Right ventricle myocardium inferior (tissue), 1 donor: ENCODE measurements at regions not wholly inside any gene's neighbourhood (a gene's known extent, or its start where the extent isn't known, plus 50 kb on each side); places are given as distances from the start of the nearest gene placed in this dataset.
"Not testable (repeated sequence)": the region's sequence is repeated elsewhere in the genome, so short reads cannot be mapped to it uniquely, and the experiment has no call there.

Source experiments
- ATAC-seq: fragments of 200-7000 bp; cut with Tn5 transposase; one replicate; pipeline ENCODE4 v1.9.1; 2020; ENCODE audit warnings: mild to moderate bottlenecking, moderate library complexity
- DNase-seq: peaks from one replicate; pipeline ENCODE4 v3.0.0; 2021; ENCODE audit errors: missing footprints
- intact Hi-C: fragments of 100-400 bp; cut with DNase I; formaldehyde crosslinking; loops from one replicate; pipeline ENCODE4 v1.11.0; 2022
- donor health status: DM: no; HTN: yes; CAD: no; lungs with severe emphysema.

- intact Hi-C loops: no loop called here
Observed at GRCh38 chr15:26070095-26070532, 207.0 kb upstream of the ATP10A start.

GRCh38 chr15:26069231-26069641, 206.1 kb upstream of the ATP10A start:
- DNase-seq (no peak), ATAC-seq (no peak)
- intact Hi-C loops: no loop called here

More at GRCh38 chr15:26070095-26070532, 207.0 kb upstream of the ATP10A start:
- ATAC-seq: no peak
- DNase-seq: no peak

GRCh38 chr15:26066896-26067295, 203.8 kb upstream of the ATP10A start:
- ATAC-seq: no peak
- intact Hi-C loops: no loop called here
- no peak for DNase-seq

GRCh38 chr15:26065723-26066122, 202.6 kb upstream of the ATP10A start:
- ATAC-seq: no peak
- DNase-seq: no peak
- intact Hi-C loops: no loop called here

GRCh38 chr15:26061248-26061647, 198.1 kb upstream of the ATP10A start:
- ATAC-seq (no peak), DNase-seq (no peak)
- intact Hi-C loops: no loop called here

GRCh38 chr15:26056766-26057165, 193.6 kb upstream of the ATP10A start:
- intact Hi-C loops, ATAC-seq, DNase-seq: not testable (repeated sequence)

DNA sequence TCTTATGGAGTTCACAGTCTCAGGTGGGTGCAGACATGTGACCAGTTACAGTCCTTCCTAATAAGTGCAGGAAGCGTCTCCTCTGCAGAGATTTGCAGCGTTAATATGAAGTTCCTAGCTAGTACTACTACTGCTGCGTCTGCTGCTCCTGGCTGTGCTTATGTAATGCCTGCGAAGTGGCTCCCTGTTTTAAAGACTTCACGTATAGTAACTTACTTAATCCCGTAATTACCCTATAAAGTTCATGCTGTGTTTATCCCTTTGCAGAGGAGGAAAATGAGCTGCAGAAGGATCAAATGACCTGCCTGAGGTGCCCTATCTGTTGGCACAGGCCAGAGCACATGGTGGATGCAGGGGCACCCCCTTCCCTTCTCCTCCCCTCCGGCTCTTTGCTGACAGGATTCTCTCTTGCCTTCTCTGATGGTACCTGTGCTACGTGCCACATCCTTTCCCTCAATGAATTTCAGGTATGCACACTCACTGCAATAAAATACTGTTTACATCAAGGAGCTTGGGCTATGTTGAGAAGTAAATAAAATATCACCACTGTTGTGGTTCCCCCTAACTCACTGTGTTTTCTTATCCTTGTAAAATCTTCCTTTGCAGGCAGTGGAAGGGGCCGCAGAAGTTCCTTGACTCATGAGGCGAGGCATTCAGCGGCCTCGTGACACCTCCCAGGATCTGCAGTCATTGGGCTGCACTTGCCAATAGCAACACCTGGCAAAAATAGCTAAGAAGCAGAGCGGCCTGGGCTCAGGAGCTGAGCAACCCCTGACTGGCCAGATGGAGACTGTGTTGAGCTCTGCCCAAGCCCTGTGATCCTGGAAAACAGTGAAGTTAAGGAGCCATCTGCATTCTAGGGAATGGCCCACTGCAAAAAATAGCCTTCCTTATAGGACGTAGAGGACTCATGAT, 188.9 kb upstream of the ATP10A start:
- ATAC-seq (peak; percentile 59), DNase-seq (no peak)
- intact Hi-C loops: no loop called here

DNA sequence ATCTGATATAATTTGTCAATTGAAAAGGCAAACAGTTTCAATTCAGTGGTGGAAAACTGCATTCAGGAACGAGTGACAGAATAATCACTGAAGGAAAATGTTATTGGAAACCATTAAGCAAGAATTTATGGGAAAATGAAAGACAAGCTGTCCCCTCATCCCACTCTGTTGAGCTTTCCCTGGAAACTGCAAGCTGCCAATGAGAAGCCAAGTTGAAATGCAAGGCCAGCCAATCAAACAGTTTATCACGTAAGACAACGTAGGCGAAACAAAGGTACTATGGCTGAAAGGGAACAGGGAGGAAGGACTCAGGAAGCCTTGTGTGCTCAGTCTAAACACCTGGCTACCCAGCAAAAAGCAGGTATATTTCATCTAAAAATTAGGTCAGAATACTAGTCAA, 187.9 kb upstream of the ATP10A start:
- DNase-seq (no peak), ATAC-seq (no peak)
- intact Hi-C loops: no loop called here

DNA sequence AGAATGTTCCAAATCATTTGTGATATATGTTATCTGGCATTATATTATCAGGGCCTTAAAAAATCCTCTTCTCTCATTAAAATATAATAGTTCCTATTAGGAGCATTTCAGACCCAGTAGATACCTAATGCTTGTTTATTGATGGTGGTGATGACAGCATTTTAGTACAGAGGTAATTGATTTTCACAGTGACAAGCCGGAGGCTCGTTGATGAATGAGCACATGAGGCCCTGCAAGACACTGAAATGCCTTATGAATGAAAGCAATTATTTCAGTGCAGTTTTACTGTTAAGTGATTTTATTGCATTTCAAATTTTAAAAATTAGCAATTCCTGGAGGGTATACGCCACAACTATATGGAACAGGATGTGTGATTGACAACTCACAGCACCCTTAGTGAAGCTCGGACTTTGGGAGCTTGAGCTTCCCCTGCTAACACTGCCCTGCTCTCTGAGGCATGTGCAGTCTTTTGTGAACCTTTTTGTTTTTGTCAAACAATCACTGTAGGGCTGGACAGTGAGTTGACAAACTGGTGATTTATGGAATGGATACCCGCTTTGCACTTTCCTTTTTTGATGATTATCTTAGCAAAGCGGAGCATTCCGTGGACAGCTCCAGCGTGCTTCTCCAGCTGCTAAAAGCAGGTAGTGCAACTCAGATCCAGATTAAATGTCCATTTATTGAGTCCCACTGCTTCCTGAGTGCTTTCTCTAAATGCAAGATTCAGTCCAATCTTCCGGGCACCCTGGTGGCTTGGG, 187.0 kb upstream of the ATP10A start:
- DNase-seq (no peak), ATAC-seq (no peak)
- intact Hi-C loops: no loop called here

- ATAC-seq (no peak), DNase-seq (no peak)
- intact Hi-C loops: no loop called here
Observed at GRCh38 chr15:26048669-26049068, 185.5 kb upstream of the ATP10A start.

DNA sequence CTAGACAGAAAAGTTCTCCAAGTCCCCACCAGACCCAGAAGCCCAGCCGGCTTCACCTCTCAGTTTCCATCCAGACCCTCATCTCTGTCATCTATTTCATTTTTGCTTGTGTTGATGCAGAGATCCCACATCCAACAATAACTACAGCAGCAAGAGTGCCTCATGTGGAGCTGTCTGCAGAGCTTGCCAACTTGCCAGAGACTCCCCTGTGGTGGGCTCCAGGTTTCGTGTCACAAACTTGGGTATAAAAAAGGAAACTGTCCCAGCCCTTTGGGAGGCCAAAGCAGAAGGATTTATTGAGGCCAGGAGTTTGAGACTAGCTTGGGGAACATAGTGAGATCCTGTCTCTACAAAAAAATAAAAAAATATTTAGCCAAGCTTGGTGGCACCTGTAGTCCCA, 182.4 kb upstream of the ATP10A start:
- intact Hi-C loops: no loop called here
- no peak for DNase-seq
- ATAC-seq: no peak

DNA sequence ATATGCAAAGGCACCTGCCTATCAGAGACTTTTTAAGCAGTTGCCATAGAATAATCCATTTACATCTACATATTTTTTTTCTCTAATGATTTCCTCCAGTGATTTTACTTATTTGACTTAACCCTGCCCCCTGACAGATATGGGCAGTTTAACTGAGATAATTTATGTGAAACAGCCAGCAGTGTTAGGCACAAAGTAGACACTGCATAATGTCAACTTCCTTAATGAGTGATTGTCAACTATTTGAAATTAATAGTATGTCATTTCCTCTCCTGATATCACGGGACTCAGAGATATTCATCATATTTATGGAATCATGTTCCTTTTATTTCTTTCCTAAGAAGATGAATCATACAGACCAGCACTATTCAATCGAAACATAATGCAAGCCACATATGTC, 179.9 kb upstream of the ATP10A start:
- intact Hi-C loops: no loop called here
- no peak for ATAC-seq
- no peak for DNase-seq

DNA sequence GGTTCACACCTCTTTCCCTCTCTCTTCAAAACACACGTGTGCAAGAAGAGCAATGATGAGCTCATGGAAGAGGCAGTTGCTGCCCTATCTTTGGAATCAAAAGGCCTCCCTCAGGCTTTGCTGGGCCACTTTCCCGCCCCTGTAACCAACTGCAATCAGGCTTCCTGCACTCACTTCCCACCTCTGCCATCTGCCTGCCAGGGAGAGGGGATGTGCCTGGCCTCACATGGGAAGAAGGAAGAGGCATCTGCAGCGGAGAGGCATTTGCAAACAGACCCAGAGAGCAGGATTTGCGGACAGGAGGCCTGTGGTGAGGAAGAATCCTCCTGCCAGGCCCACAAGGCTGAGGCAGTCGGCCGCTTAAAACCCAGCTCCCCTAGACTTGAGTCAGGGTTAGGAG, 175.6 kb upstream of the ATP10A start:
- no peak for ATAC-seq
- intact Hi-C loops: no loop called here

GRCh38 chr15:26037369-26037768, 174.2 kb upstream of the ATP10A start:
- ATAC-seq (no peak), DNase-seq (no peak)
- intact Hi-C loops: no loop called here

More for the DNA sequence above, 175.6 kb upstream of the ATP10A start:
- no peak for DNase-seq

DNA sequence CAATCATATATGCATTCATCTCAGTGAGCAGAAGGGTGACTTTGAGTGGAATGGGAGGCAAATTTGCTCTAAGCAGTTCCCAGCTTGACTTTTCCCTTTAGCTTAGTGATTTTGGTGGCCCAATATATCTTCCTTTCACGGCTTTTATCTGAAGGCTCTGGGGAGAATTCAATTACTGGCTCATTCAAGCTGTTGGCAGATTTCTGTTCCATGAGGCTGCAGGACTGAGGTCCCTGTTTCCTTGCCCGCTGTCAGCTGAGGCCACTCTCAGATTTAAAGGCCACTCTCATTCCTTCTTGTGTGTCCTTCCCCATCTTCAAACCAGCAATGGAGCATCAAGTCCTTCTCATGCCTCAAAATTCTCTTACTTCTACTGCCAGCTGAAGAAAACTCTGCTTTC, 170.4 kb upstream of the ATP10A start:
- intact Hi-C loops: no loop called here
- no peak for DNase-seq

DNA sequence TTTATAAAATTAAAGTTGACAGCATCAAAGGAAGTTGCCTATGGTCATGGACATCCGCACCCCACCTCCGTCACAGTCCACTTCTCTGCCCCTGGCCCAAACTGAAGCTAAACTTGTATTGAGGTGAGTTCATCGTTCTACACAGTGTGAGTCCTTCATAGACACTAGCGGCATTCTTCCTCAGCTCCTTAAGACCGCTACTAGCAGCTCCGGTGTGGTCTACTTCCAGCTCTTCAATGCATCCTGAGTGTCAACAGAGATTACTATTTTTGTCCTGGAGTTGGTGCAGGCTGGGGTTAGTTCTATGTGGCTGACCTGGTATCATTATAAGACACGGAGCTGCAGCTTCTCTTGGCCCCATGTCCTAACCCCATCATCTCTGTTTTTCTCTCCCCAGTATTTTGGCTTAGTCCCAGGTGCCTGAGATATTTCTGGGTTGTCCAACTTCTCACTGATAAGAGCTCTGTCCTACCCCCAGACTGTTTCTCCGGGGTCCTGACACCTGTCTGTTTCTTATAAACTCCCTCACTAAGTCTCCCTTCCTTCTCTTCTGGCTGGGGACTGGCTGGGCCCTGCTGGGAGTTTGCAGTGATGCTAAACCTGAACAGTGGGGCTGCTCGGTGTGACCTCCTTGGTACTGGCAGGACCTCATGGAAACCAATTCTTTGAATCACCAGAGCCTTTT, 169.2 kb upstream of the ATP10A start:
- ATAC-seq (no peak), DNase-seq (no peak)
- intact Hi-C loops: no loop called here

More for the DNA sequence above, 170.4 kb upstream of the ATP10A start:
- no peak for ATAC-seq

DNA sequence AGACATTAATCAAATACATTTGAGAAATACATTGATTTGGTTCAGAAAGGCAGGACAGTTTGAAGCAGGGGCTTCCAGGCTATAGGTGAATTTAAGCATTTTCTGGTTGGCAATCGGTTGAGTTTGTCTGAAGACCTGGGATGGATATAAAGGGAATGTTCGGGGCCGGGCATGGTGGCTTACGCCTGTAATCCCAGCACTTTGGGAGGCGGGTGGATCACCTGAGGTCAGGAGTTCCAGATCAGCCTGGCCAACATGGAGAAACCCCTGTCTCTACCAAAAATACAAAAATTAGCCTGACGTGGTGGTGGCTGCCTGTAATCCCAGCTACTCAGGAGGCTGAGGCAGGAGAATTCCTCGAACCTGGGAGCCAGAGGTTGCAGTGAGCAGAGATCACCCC, 166.5 kb upstream of the ATP10A start:
- ATAC-seq, DNase-seq: not testable (repeated sequence)

DNA sequence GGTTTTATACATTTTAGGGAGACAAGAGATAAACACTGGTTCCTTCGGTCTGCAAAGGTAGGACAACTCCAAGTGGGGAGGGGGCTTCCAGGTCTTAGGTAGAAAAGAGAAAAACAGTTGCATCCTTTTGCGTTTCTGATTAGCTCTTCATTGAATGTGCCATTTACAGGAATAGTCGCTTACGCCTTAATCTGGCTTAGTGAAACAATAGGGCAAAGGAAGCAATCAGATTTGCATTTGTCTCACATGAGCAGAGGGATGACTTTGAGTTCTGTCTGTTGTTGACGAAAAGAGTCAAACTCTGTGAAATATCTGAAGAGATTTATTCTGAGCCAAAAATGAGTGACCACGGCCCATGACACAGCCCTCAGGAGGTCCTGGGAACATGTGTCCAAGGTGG, 166.0 kb upstream of the ATP10A start:
- ATAC-seq (no peak), DNase-seq (no peak)
- intact Hi-C loops: no loop called here

More for the DNA sequence above, 166.5 kb upstream of the ATP10A start:
- intact Hi-C loops: not testable (repeated sequence)

DNA sequence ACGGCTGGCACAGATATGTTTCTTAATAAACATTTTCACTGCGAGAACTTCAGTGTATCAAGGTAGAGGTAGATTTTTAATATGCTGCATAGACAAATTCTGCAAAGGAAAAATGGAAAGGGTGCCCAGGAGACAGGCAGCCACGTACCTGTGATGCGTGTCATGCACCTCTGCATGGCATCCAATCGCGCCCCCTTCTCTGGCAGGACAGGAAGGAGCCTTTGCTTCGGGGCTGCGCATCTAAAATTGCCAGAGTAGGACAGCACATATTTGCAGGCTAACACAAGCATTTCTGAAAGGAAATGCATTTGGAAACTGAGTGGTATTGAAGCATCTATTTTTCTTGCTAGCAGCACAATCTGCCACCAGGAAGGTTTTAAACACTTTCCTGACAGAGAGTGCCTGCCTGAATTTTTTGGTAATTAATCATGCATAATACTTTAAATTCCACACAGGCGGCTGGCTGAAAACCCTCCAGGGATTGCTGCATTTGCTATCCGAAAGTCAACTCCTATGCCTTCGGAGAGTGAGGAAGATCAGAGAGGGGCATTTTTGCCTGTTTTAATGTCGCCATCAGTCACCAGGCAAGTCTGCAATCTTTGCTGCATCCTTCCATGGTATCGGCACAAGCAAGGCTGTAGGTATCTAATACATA, 165.1 kb upstream of the ATP10A start:
- intact Hi-C loops: no loop called here
- ATAC-seq (no peak), DNase-seq (no peak)
